SH-SY5Y (cell line): ENCODE measurements at regions not wholly inside any gene's neighbourhood (a gene's known extent, or its start where the extent isn't known, plus 50 kb on each side); places are given as distances from the start of the nearest gene placed in this dataset.

ENCODE experiments used
- GATA2 ChIP-seq: IDR thresholded peaks from 2 replicates; pipeline ENCODE4 v1.6.1; 2011; ENCODE audit warnings: mild to moderate bottlenecking, low read depth, low read length
- GATA3 ChIP-seq: IDR thresholded peaks from 2 replicates; pipeline ENCODE4 v1.6.1; 2011; ENCODE audit warnings: low read depth, mild to moderate bottlenecking, low read length, moderate library complexity

DNA sequence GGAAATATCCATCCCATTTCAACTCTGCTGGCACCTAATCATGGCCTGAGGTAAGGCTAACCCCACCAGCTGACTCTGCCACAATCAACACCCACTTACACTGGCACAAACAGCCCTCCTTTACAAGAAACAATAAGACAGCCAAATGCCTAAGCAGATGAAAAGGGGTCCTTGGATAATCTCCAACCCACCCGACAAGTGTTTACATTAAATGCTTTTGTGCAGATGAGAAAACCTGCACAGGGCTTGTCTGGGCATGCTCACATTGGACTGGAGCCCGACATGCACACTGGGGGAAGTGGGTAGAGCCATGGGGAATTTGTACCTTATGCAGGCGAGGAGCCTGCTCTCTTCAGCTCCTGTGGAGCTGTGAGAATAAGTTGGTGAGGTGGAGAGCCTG, 138.9 kb upstream of the ITM2A start:
- no peak for TF ChIP-seq GATA2
- TF ChIP-seq GATA3 = no peak
